ENCODE measurements at regions not wholly inside any gene's neighbourhood (a gene's known extent, or its start where the extent isn't known, plus 50 kb on each side); places are given as distances from the start of the nearest gene placed in this dataset.

- TF ChIP-seq CTCF (IDR thresholded peaks at IDR 0.05): no peak
- TF ChIP-seq POLR2A (IDR thresholded peaks at IDR 0.05): no peak
- no peak for TF ChIP-seq POLR2AphosphoS5 (IDR thresholded peaks at IDR 0.05)
- no peak for TF ChIP-seq EP300 (IDR thresholded peaks at IDR 0.05)
Observed at GRCh38 chr4:152097371-152097770, 336.6 kb upstream of the GATB start.

Data from upper lobe of left lung (tissue), 4 donors.